OCI-LY3 (cell line): ENCODE measurements at regions not wholly inside any gene's neighbourhood (a gene's known extent, or its start where the extent isn't known, plus 50 kb on each side); places are given as distances from the start of the nearest gene placed in this dataset.

ENCODE experiments used
- H2AFZ ChIP-seq: fragments of 200-600, 300-600 bp; shearing (Covaris generic); 2 replicates; pipeline ENCODE4 v1.6.0; 2014; ENCODE audit warnings: antibody characterized with exemption, low read depth, low read length
- H3K27ac ChIP-seq: fragments of 200-600, 300-600 bp; sonication (generic); 2 replicates; pipeline ENCODE4 v1.5.1; 2014; ENCODE audit warnings: mild to moderate bottlenecking, low read length, moderate library complexity, mixed read lengths
- H3K27me3 ChIP-seq: fragments of 200-600, 300-600 bp; sonication (generic); 2 replicates; pipeline ENCODE4 v1.6.1; 2014; ENCODE audit warnings: low read depth, low read length, mixed read lengths
- H3K36me3 ChIP-seq: fragments of 200-600, 300-600 bp; sonication (generic); replicated peaks from 2 replicates; pipeline ENCODE3; 2014; ENCODE audit warnings: low read depth, low read length, mixed read lengths
- H3K4me1 ChIP-seq: fragments of 300-600, 200-600 bp; sonication (generic); 2 replicates; pipeline ENCODE4 v1.6.1; 2014; ENCODE audit warnings: low read length, mixed read lengths
- H3K4me2 ChIP-seq: fragments of 200-600, 300-600 bp; sonication (generic); 2 replicates; pipeline ENCODE4 v1.6.1; 2014; ENCODE audit warnings: low read length, mixed read lengths
- H3K4me3 ChIP-seq: fragments of 300-600, 200-600 bp; sonication (generic); 2 replicates; pipeline ENCODE4 v1.5.1; 2014; ENCODE audit warnings: antibody characterized with exemption, mild to moderate bottlenecking, low read length, moderate library complexity
- H3K79me2 ChIP-seq: fragments of 300-600, 200-600 bp; shearing (Covaris generic); 2 replicates; pipeline ENCODE4 v1.6.1; 2014; ENCODE audit warnings: mild to moderate bottlenecking, low read length, mixed read lengths
- H3K9ac ChIP-seq: fragments of 300-600, 200-600 bp; shearing (Covaris generic); 2 replicates; pipeline ENCODE4 v1.6.0; 2014; ENCODE audit warnings: mild to moderate bottlenecking, low read length, moderate library complexity
- H3K9me3 ChIP-seq: fragments of 200-600, 300-600 bp; shearing (Covaris generic); 2 replicates; pipeline ENCODE4 v1.6.1; 2014; ENCODE audit warnings: low read length, mixed read lengths; ENCODE audit not compliant: insufficient read depth
- H4K20me1 ChIP-seq: fragments of 200-600, 300-600 bp; sonication (generic); 2 replicates; pipeline ENCODE4 v1.6.1; 2016; ENCODE audit warnings: low read length, mixed read lengths; ENCODE audit not compliant: insufficient read depth
- EZH2phosphoT487 ChIP-seq: fragments of 200-600 bp; shearing (Covaris generic); IDR thresholded peaks from 2 replicates; pipeline ENCODE4 v1.6.1; 2018; ENCODE audit warnings: antibody characterized with exemption, mixed run types, low read depth
- TF ChIP-seq, protein P1 (sequence below): fragments of 200-600, 300-600 bp; sonication (generic); IDR thresholded peaks from 2 replicates; pipeline ENCODE4 v1.5.1; 2014; ENCODE audit warnings: antibody characterized with exemption, low read length, low read depth

DNA sequence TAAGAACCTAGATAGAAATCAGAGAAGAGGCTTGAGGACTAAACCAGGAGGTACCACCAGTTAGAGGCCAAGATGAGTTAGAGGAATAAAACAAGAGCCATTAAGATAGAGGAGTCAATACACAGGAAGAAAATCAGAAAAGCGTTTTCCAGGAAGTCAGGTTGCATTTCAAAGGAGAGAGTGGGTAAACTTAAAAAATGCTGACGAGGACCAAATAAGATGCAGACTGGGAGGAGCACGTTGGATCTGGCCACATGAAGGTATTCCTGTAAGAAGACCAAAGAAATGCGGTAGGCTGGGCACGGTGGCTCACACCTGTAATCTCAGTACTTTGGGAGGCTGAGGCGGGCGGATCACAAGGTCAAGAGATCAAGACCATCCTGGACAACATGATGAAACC, 533.1 kb upstream of the TENM3 start:
- H2AFZ ChIP-seq = no peak overlapping the region
- no peak for TF ChIP-seq EZH2phosphoT487
- TF ChIP-seq, protein P1, sequence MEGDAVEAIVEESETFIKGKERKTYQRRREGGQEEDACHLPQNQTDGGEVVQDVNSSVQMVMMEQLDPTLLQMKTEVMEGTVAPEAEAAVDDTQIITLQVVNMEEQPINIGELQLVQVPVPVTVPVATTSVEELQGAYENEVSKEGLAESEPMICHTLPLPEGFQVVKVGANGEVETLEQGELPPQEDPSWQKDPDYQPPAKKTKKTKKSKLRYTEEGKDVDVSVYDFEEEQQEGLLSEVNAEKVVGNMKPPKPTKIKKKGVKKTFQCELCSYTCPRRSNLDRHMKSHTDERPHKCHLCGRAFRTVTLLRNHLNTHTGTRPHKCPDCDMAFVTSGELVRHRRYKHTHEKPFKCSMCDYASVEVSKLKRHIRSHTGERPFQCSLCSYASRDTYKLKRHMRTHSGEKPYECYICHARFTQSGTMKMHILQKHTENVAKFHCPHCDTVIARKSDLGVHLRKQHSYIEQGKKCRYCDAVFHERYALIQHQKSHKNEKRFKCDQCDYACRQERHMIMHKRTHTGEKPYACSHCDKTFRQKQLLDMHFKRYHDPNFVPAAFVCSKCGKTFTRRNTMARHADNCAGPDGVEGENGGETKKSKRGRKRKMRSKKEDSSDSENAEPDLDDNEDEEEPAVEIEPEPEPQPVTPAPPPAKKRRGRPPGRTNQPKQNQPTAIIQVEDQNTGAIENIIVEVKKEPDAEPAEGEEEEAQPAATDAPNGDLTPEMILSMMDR = no peak
- no peak overlapping the region for H3K4me2 ChIP-seq
- no peaks in the 10 kb centered on the region for H3K4me1 ChIP-seq
- no peaks in the 10 kb centered on the region for H3K27me3 ChIP-seq
- no peaks in the 10 kb centered on the region for H3K79me2 ChIP-seq
- no peaks in the 10 kb centered on the region for H3K9me3 ChIP-seq
- H3K4me3 ChIP-seq = no peak overlapping the region
- H3K27ac ChIP-seq = no peak overlapping the region
- H3K36me3 ChIP-seq = no peaks in the 10 kb centered on the region
- H3K9ac ChIP-seq = no peak overlapping the region
- no peaks in the 10 kb centered on the region for H4K20me1 ChIP-seq

DNA sequence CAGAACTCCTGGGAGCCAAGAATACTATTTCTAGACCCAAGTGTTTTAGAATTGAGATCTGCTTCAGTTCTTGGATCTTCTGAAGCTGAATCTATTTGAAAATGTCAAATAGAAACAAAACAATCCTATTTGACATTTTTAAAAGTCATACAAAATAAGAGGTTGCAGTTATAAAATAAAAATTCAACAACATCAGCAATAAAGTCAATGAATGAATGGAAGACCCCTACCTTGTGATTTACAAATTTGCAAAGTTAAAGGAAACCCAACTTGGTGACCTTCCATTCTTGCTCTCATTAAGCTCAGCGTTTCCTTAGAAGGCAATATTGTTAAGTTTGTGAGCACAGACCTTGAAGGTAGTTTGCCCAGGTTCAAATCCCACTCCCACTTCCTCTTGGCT, 531.8 kb upstream of the TENM3 start:
- TF ChIP-seq, protein P1 = no peak
- TF ChIP-seq EZH2phosphoT487 = no peak
- H4K20me1 ChIP-seq = no peaks in the 10 kb centered on the region
- no peaks in the 10 kb centered on the region for H3K9me3 ChIP-seq
- no peaks in the 10 kb centered on the region for H3K36me3 ChIP-seq
- no peak overlapping the region for H2AFZ ChIP-seq
- H3K27me3 ChIP-seq = no peaks in the 10 kb centered on the region
- H3K79me2 ChIP-seq = no peaks in the 10 kb centered on the region
- no peak overlapping the region for H3K27ac ChIP-seq
- no peak overlapping the region for H3K4me2 ChIP-seq
- H3K4me3 ChIP-seq = no peak overlapping the region
- no peaks in the 10 kb centered on the region for H3K4me1 ChIP-seq
- H3K9ac ChIP-seq = no peak overlapping the region

DNA sequence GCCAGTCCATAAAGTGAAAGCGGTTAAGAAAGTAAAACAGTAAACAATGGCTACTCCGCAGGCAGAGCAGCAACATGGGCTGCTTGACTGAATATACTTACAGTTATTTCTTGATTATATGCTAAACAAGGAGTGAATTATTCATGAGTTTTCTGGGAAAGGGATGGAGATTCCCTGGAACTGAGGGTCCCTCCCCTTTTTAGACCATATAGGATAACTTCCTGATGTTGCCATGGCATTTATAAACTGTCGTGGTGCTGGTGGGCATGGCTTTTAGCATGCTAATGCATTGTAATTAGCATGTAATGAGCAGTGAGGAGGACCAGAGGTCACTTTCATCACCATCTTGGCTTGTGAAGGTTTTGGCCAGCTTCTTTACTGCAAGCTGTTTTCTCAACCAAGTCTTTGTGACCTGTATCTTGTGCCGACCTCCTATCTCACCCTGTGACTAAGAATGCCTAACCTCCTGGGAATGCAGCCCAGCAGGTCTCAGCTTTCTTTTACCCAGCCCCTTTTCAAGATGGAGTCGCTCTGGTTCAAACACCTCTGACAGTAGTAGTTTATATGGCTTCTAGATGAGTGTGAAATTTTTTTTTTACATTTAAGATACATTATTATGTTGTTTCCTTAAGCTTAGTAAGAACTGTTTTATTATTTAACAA, 514.8 kb upstream of the TENM3 start:
- no peaks in the 10 kb centered on the region for H4K20me1 ChIP-seq
- no peak overlapping the region for H3K4me2 ChIP-seq
- H2AFZ ChIP-seq = no peak overlapping the region
- peaks cover 8% of the 10 kb centered on the region; the same call in 1 of the 2 replicates for H3K4me1 ChIP-seq
- no peak overlapping the region for H3K9ac ChIP-seq
- no peaks in the 10 kb centered on the region for H3K36me3 ChIP-seq
- no peaks in the 10 kb centered on the region for H3K79me2 ChIP-seq
- H3K27ac ChIP-seq = no peak overlapping the region
- no peaks in the 10 kb centered on the region for H3K27me3 ChIP-seq
- no peak for TF ChIP-seq EZH2phosphoT487
- TF ChIP-seq, protein P1 = no peak
- no peaks in the 10 kb centered on the region for H3K9me3 ChIP-seq
- H3K4me3 ChIP-seq = no peak overlapping the region

DNA sequence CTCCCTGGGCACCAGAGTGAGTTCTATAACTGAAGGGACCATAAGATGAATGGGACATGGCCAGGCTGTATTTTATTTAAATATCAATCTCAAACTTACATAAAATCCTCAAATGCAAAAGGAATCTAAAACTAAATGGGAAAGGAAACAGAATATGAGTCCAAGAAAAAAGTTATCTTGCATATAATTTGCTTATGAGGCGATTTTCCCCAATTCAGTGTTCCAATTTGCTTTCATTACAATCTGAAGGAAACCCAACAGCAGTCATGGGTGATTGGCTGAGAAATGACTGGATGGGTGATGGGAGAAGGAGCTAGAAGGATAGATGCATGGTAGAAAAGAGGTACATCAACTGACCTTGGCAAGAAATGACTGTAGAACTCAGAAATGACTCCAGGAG, 511.3 kb upstream of the TENM3 start:
- Histone ChIP-seq H3K9me3 (no peaks in the 10 kb centered on the region), H3K36me3 (no peaks in the 10 kb centered on the region), H3K4me2 (no peak overlapping the region), H3K4me3 (no peak overlapping the region), H3K27ac (no peak overlapping the region), H3K27me3 (no peaks in the 10 kb centered on the region), H4K20me1 (no peaks in the 10 kb centered on the region), H3K4me1 (peaks cover 8% of the 10 kb centered on the region; the same call in 1 of the 2 replicates), H3K9ac (no peak overlapping the region), H3K79me2 (no peaks in the 10 kb centered on the region), H2AFZ (peak overlapping the region; percentile 11; the same call in 1 of the 2 replicates)
- TF ChIP-seq, protein P1 = no peak
- no peak for TF ChIP-seq EZH2phosphoT487
